ENCODE measurements at regions not wholly inside any gene's neighbourhood (a gene's known extent, or its start where the extent isn't known, plus 50 kb on each side); places are given as distances from the start of the nearest gene placed in this dataset.

- no peak overlapping the region for H3K27ac ChIP-seq (ENCODE audit: extremely low read length, insufficient read depth, low read length)
- H4K20me1 ChIP-seq (ENCODE audit: insufficient read depth, low read length) = no peaks in the 10 kb centered on the region
- intact Hi-C loops (cut with micrococcal nuclease; ENCODE audit: unreplicated experiment) (no loop called here), in situ Hi-C loops (cut with HindIII; ENCODE audit: extremely low pct_ligation_motif_present, low pct_unique_long_range_greater_than_20kb) (no loop called here)
- H3K9ac ChIP-seq (ENCODE audit: insufficient read depth, low read depth, low read length) = no peak overlapping the region
- no TSS peak for BruUV-seq (replicated peaks)
- H3K36me3 ChIP-seq (replicated peaks in 1 of 2; ENCODE audit: control insufficient read depth in 1 of 2, insufficient read depth in 2 of 2, low read length in 2 of 2) = no peaks in the 10 kb centered on the region
- ChIA-PET POLR2A (no interaction called here), CTCF (ENCODE audit: low intra/inter-chr PET ratio, low total read pairs) (no interaction called here)
- no peaks in the 10 kb centered on the region for H3K79me2 ChIP-seq (ENCODE audit: insufficient read depth, low read length)
- WGBS (ENCODE audit: low lambda C conversion rate) = 20% methylated on average over 3 of the region's 3 CpGs
- no peak overlapping the region for H3K4me3 ChIP-seq (replicated peaks in 1 of 3; ENCODE audit: insufficient read depth in 1 of 3, low read depth in 2 of 3, low read length in 3 of 3)
- no peaks in the 10 kb centered on the region for H3K27me3 ChIP-seq (ENCODE audit: control insufficient read depth in 1 of 2, insufficient read depth in 2 of 2, low read length in 2 of 2)
- DNase-seq (ENCODE audit: low spot score) (no peak), FAIRE-seq (no peak), ATAC-seq (no peak)
- no peak overlapping the region for H2AFZ ChIP-seq (ENCODE audit: low read length)
- no peak overlapping the region for H3K4me2 ChIP-seq (ENCODE audit: low read depth, low read length)
- TF ChIP-seq POGZ (CRISPR knock-in tag; IDR thresholded peaks at IDR 0.05) (no peak), RBM22 (optimal IDR thresholded peaks at IDR 0.05; ENCODE audit: low read length) (no peak), NFE2 (CRISPR knock-in tag; IDR thresholded peaks at IDR 0.05) (no peak), ZNF879 (CRISPR knock-in tag; IDR thresholded peaks at IDR 0.05) (no peak), TOE1 (CRISPR knock-in tag; IDR thresholded peaks at IDR 0.05) (no peak), ZNF446 (CRISPR knock-in tag; IDR thresholded peaks at IDR 0.05) (no peak), STAG1 (CRISPR knock-in tag; IDR thresholded peaks at IDR 0.05) (no peak), ZNF30 (CRISPR knock-in tag; IDR thresholded peaks at IDR 0.05) (no peak), ZBTB21 (CRISPR knock-in tag; IDR thresholded peaks at IDR 0.05) (no peak), HOXA5 (CRISPR knock-in tag; IDR thresholded peaks at IDR 0.05) (no peak), ZNF10 (CRISPR knock-in tag; IDR thresholded peaks at IDR 0.05; ENCODE audit: borderline replicate concordance, low read depth) (no peak)
- TF ChIP-seq, protein P1, sequence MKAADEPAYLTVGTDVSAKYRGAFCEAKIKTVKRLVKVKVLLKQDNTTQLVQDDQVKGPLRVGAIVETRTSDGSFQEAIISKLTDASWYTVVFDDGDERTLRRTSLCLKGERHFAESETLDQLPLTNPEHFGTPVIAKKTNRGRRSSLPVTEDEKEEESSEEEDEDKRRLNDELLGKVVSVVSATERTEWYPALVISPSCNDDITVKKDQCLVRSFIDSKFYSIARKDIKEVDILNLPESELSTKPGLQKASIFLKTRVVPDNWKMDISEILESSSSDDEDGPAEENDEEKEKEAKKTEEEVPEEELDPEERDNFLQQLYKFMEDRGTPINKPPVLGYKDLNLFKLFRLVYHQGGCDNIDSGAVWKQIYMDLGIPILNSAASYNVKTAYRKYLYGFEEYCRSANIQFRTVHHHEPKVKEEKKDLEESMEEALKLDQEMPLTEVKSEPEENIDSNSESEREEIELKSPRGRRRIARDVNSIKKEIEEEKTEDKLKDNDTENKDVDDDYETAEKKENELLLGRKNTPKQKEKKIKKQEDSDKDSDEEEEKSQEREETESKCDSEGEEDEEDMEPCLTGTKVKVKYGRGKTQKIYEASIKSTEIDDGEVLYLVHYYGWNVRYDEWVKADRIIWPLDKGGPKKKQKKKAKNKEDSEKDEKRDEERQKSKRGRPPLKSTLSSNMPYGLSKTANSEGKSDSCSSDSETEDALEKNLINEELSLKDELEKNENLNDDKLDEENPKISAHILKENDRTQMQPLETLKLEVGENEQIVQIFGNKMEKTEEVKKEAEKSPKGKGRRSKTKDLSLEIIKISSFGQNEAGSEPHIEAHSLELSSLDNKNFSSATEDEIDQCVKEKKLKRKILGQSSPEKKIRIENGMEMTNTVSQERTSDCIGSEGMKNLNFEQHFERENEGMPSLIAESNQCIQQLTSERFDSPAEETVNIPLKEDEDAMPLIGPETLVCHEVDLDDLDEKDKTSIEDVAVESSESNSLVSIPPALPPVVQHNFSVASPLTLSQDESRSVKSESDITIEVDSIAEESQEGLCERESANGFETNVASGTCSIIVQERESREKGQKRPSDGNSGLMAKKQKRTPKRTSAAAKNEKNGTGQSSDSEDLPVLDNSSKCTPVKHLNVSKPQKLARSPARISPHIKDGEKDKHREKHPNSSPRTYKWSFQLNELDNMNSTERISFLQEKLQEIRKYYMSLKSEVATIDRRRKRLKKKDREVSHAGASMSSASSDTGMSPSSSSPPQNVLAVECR (CRISPR knock-in tag; IDR thresholded peaks at IDR 0.05; ENCODE audit: borderline replicate concordance) = no peak
- H3K9me3 ChIP-seq (ENCODE audit: low read length) = no peaks in the 10 kb centered on the region
- no peaks in the 10 kb centered on the region for H3K4me1 ChIP-seq (ENCODE audit: insufficient read depth, low read length)
Measured at GRCh38 chr1:74952786-74953185, 181.4 kb upstream of the LHX8 start.
